ENCODE measurements at regions not wholly inside any gene's neighbourhood (a gene's known extent, or its start where the extent isn't known, plus 50 kb on each side); places are given as distances from the start of the nearest gene placed in this dataset.

DNA sequence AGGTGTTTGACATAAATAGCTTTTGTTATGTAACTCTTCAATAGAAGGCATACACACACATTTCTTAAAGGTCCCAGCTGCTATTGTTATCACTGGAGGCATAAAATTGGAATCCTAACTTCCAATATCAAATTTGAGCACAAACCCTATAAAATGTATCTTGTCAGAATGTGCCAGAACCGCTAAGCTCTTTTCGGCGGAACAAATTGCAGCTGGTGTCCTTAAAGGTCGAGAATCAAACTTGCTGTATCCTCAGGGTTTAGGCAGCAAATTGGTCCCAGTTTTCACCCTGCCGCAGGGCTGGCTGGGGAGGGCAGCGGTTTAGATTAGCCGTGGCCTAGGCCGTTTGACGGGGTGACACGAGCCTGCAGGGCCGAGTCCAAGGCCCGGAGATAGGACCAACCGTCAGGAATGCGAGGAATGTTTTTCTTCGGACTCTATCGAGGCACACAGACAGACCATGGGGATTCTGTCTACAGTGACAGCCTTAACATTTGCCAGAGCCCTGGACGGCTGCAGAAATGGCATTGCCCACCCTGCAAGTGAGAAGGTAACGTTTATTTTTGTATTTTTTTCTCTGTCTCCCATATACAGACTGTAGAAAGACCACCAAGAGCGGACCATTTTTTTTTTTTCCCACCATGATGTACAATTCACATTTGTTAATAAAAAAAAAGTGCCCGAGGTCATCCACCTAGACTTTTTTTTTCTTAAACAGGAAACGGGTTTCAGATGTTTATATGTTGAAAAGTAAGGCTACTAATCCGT lies 297.1 kb downstream of the IRF8 start:
- TF ChIP-seq, protein P1, sequence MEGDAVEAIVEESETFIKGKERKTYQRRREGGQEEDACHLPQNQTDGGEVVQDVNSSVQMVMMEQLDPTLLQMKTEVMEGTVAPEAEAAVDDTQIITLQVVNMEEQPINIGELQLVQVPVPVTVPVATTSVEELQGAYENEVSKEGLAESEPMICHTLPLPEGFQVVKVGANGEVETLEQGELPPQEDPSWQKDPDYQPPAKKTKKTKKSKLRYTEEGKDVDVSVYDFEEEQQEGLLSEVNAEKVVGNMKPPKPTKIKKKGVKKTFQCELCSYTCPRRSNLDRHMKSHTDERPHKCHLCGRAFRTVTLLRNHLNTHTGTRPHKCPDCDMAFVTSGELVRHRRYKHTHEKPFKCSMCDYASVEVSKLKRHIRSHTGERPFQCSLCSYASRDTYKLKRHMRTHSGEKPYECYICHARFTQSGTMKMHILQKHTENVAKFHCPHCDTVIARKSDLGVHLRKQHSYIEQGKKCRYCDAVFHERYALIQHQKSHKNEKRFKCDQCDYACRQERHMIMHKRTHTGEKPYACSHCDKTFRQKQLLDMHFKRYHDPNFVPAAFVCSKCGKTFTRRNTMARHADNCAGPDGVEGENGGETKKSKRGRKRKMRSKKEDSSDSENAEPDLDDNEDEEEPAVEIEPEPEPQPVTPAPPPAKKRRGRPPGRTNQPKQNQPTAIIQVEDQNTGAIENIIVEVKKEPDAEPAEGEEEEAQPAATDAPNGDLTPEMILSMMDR (IDR thresholded peaks at IDR 0.05; ENCODE audit: low read depth, low read length, missing control alignments) = no peak
- DNase-seq (ENCODE audit: extremely low read depth, low read depth) = no peak
- H3K4me3 ChIP-seq (replicated peaks; ENCODE audit: low read depth, low read length) = no peak overlapping the region

DNA sequence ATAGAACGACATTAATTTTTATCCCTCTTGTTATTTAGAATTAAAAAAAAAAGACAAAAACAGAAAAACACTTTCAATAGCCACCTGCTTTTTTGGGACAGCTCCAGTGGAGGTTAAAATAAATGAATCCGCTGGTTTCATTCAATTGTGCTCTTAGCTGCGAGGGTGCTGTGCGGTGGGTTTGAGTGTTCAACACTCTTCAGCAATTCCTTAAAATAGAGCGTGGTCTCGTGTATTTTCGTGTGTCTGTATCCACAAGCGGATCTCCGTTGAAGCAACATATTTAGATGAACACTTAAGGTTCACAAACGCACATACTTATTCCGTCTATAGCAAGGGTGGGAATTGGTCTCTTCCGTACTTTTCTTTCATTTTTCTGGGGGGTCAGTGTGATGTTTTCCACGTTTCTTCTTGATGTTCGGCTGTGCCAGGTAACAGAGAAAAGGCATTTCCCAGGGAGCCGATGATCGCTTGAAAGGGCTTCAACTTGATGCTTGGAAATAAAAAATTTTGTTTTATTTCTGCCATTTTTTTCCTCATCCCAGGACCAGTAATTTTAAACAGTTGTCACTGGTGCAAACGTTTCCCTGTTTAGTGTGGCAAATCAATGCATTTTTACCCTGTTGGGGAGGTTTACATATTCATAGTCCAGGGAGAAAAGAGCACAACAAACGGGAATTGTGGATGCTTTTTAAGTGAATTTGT lies 297.9 kb downstream of the IRF8 start:
- H3K4me3 ChIP-seq (replicated peaks; ENCODE audit: low read depth, low read length) = no peak overlapping the region
- TF ChIP-seq, protein P1 (IDR thresholded peaks at IDR 0.05; ENCODE audit: low read depth, low read length, missing control alignments) = no peak
- no peak for DNase-seq (ENCODE audit: extremely low read depth, low read depth)

DNA sequence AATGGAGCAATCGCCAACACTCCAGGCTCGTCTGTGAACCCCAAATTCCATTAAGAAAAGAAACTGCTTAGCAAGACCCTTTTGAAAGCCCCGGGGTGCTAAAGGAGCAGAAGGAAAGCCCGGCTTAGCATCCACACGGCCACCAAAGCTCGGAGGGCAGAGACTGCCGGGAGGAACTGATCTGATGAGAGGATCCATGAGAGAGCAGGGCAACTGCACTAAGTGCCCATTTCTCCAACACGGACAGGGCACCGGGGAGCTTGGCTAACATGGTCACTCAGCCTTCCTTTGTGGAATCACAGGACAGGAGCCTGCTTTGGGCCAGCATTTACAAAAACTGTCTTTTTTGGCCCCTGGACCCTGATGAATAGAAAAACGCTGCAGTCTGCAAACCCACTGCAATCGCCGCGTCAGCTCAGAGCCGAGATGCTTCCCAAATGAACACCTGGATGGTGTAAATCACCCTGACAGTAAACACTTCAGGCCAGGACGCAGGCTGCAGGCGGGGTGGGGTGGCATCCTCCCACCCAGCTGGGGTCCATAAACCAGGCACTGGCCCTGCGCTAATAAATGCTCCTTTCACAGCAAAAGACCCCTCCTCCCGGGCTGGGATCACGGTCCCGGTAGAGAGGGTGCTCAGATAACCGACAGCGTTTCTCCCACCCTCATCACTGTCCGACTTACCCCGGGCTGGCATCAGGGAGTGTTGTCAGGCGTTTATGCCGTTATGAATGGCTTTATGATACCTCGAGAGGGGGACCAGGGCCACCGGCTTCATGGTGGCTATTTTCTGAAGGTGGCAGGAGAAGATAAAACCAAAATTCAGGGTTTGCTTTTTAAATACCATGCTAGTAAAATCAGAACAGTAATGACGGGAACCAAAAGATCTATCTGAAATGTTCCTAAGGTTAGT lies 299.5 kb downstream of the IRF8 start:
- TF ChIP-seq, protein P1 (IDR thresholded peaks at IDR 0.05; ENCODE audit: low read depth, low read length, missing control alignments) = no peak
- DNase-seq (ENCODE audit: extremely low read depth, low read depth) = no peak
- H3K4me3 ChIP-seq (replicated peaks; ENCODE audit: low read depth, low read length) = no peak overlapping the region

DNA sequence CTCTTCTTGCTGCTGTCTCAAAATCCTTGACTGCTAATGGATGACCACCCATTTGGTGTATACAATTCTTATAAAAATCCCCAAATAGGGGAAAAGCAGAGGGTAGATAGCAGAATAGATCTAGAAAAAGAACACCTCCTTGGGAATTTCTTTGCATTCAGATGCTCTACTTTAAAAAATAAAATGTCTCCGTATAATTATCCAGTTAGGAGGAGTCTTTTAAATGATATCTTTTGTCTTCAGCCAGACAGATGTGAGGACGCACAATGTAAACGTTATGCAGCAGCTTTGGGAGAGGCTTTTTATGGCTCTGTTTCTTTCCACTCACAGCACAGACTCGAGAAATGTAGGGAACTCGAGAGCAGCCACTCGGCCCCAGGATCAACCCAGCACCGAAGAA lies 300.2 kb downstream of the IRF8 start:
- TF ChIP-seq, protein P1 (IDR thresholded peaks at IDR 0.05; ENCODE audit: low read depth, low read length, missing control alignments) = no peak
- no peak overlapping the region for H3K4me3 ChIP-seq (replicated peaks; ENCODE audit: low read depth, low read length)
- DNase-seq (ENCODE audit: extremely low read depth, low read depth) = no peak

DNA sequence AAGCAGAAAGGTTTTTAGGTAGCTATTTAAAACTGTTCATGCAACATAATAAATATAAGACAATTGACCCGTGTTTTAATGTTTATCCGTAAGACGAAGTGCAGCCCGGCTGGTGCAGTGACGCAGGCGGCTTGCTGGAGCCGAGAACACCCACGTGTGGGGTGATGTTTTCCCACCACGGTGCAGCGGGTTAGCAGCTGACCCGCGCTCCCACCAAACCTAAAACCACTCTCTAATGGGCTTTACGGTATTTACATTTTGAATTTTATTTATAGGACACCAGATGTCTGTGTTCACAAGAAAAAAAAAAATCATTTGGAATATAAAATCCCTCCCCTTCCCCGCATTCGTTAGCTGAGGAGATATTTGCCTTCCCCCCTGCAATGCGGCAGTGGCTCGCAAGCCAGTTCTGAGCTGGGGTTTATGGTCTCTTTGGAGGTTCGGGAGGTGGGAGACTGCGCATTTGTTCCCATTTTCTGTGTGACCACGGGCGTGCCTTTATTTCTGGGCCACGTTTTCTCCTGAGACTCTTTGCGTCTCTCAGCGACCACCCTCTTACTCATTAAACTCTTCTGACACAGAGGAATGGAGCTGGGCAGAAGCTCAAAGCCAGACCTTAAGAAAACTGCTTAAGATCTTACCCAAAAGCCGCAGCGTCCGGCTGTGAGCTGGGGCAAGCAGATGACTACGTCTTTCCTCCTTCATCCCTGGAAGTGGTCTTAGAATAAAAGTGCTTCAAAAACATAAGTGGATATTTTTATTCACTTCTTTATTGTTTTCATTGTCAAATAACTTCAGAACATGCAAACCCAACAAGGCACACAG lies 301.1 kb downstream of the IRF8 start:
- no peak overlapping the region for H3K4me3 ChIP-seq (replicated peaks; ENCODE audit: low read depth, low read length)
- TF ChIP-seq, protein P1 (IDR thresholded peaks at IDR 0.05; ENCODE audit: low read depth, low read length, missing control alignments) = no peak
- no peak for DNase-seq (ENCODE audit: extremely low read depth, low read depth)

DNA sequence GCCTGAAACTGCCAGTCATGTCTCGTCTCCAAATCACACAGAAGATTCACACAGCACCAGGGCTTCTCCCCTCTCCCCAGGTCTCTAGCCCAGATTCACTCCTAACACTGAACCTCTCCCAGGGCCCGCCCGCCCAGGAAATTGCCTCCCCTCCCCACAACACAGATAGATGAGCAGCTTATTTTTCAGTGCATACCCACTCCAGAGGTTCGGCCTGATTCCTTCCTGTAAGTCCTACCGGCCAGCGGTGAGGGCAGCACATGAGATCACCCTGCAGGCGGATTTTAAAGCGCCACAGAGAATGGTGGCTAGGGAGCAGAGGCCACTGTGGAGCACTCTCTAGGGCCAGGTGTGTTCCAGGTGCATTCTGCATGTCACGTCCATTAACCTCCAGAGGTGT lies 301.8 kb downstream of the IRF8 start:
- no peak for DNase-seq (ENCODE audit: extremely low read depth, low read depth)
- TF ChIP-seq, protein P1 (IDR thresholded peaks at IDR 0.05; ENCODE audit: low read depth, low read length, missing control alignments) = no peak
- H3K4me3 ChIP-seq (replicated peaks; ENCODE audit: low read depth, low read length) = no peak overlapping the region
